Astrocyte (in vitro differentiated cells and primary cell): ENCODE measurements at regions not wholly inside any gene's neighbourhood (a gene's known extent, or its start where the extent isn't known, plus 50 kb on each side); places are given as distances from the start of the nearest gene placed in this dataset.

ENCODE experiments used
- DNase-seq: peaks from one replicate; pipeline ENCODE4 v3.0.0-alpha.2; 2010; ENCODE audit warnings: low read depth
- FAIRE-seq: peaks from 2 replicates; lab custom pipeline; 2011; peaks lifted over from hg19 to GRCh38; lab: Jason Lieb, UNC
- H2AFZ ChIP-seq: 2 replicates; pipeline ENCODE4 v1.6.0; 2012; ENCODE audit warnings: low read depth, low read length, inconsistent platforms
- H3K27ac ChIP-seq: 2 replicates; pipeline ENCODE4 v1.5.1; 2011; ENCODE audit warnings: low read depth, low read length, inconsistent platforms
- H3K27me3 ChIP-seq: 2 replicates; pipeline ENCODE4 v1.6.0; 2011; ENCODE audit warnings: low read length, inconsistent platforms; ENCODE audit not compliant: insufficient read depth
- H3K36me3 ChIP-seq: 2 replicates; pipeline ENCODE4 v1.5.1; 2011; ENCODE audit warnings: low read length, inconsistent platforms; ENCODE audit not compliant: insufficient read depth
- H3K4me1 ChIP-seq: 2 replicates; pipeline ENCODE4 v1.5.1; 2011; ENCODE audit warnings: low read length, inconsistent platforms; ENCODE audit not compliant: insufficient read depth
- H3K4me2 ChIP-seq: 2 replicates; pipeline ENCODE4 v1.6.0; 2012; ENCODE audit warnings: low read length, inconsistent platforms
- H3K4me3 ChIP-seq: 2 replicates; pipeline ENCODE4 v1.5.1; 2011; ENCODE audit warnings: low read depth, mild to moderate bottlenecking, low read length, inconsistent platforms; ENCODE audit not compliant: insufficient read depth
- H3K79me2 ChIP-seq: 2 replicates; pipeline ENCODE4 v1.6.0; 2012; ENCODE audit warnings: mild to moderate bottlenecking, low read length, inconsistent platforms; ENCODE audit not compliant: insufficient read depth
- H3K9ac ChIP-seq: 2 replicates; pipeline ENCODE4 v1.6.0; 2012; ENCODE audit warnings: mild to moderate bottlenecking, low read length, inconsistent platforms
- H3K9me3 ChIP-seq: 2 replicates; pipeline ENCODE4 v1.5.1; 2012; ENCODE audit warnings: low read depth, mild to moderate bottlenecking, low read length, inconsistent platforms; ENCODE audit not compliant: insufficient read depth
- H4K20me1 ChIP-seq: 2 replicates; pipeline ENCODE4 v1.6.0; 2012; ENCODE audit warnings: low read length, inconsistent platforms; ENCODE audit not compliant: insufficient read depth
- H3K27ac Mint-ChIP-seq: one replicate; pipeline ENCODE4 v1.8.0; 2021; ENCODE audit warnings: mild to moderate bottlenecking, mixed read lengths; ENCODE audit not compliant: unreplicated experiment
- H3K27me3 Mint-ChIP-seq: one replicate; pipeline ENCODE4 v1.8.0; 2021; ENCODE audit warnings: low read depth, mixed read lengths; ENCODE audit not compliant: unreplicated experiment
- H3K36me3 Mint-ChIP-seq: one replicate; pipeline ENCODE4 v1.8.0; 2021; ENCODE audit warnings: low read depth, mixed read lengths; ENCODE audit not compliant: unreplicated experiment
- H3K4me1 Mint-ChIP-seq: one replicate; pipeline ENCODE4 v1.8.0; 2021; ENCODE audit warnings: low read depth, mixed read lengths; ENCODE audit not compliant: unreplicated experiment
- H3K4me3 Mint-ChIP-seq: one replicate; pipeline ENCODE4 v1.8.0; 2021; ENCODE audit warnings: mild to moderate bottlenecking, moderate library complexity, mixed read lengths; ENCODE audit not compliant: unreplicated experiment
- H3K9me3 Mint-ChIP-seq: one replicate; pipeline ENCODE4 v1.8.0; 2021; ENCODE audit warnings: mild to moderate bottlenecking, mixed read lengths; ENCODE audit not compliant: unreplicated experiment
- EZH2 ChIP-seq: IDR thresholded peaks from 2 replicates; pipeline ENCODE4 v1.6.1; 2012; ENCODE audit warnings: mild to moderate bottlenecking, low read length, inconsistent platforms; ENCODE audit not compliant: insufficient read depth
- TF ChIP-seq, protein P1 (sequence below): IDR thresholded peaks from 2 replicates; pipeline ENCODE4 v1.5.1; 2011; ENCODE audit warnings: low read depth, mild to moderate bottlenecking, inconsistent platforms, low read length, moderate library complexity; ENCODE audit not compliant: insufficient read depth

DNA sequence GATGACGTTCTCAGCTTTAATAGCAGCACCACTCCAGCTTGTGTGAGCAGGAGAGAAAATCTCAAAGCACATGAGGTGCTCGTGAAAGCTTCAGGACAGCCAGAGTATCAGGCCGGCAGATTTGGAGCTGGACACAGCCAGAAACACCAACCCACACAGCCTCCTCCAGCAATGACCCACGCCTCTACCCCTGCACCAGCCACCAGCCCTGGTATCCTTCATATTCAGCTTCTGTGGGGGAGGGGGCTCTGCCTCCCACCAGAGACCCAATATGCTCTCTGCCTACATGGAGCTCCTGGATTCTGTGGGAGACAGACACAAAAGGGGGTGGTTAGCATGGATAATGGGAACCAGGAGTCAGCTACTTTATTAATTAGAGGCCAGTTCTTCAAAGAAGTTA is 133.6 kb upstream of the FMN2 start:
- Histone ChIP-seq H2AFZ (no peak overlapping the region), H3K4me3 (no peak overlapping the region), H3K4me2 (no peak overlapping the region), H3K9ac (no peak overlapping the region), H3K36me3 (no peaks in the 10 kb centered on the region), H3K27me3 (peaks cover 5% of the 10 kb centered on the region), H3K27ac (no peak overlapping the region), H3K9me3 (no peaks in the 10 kb centered on the region), H4K20me1 (no peaks in the 10 kb centered on the region), H3K79me2 (no peaks in the 10 kb centered on the region), H3K4me1 (no peaks in the 10 kb centered on the region)
- DNase-seq = no peak
- H3K36me3 Mint-ChIP-seq = no peaks in the 10 kb centered on the region
- H3K4me1 Mint-ChIP-seq = no peaks in the 10 kb centered on the region
- H3K4me3 Mint-ChIP-seq = no peak overlapping the region
- TF ChIP-seq, protein P1, sequence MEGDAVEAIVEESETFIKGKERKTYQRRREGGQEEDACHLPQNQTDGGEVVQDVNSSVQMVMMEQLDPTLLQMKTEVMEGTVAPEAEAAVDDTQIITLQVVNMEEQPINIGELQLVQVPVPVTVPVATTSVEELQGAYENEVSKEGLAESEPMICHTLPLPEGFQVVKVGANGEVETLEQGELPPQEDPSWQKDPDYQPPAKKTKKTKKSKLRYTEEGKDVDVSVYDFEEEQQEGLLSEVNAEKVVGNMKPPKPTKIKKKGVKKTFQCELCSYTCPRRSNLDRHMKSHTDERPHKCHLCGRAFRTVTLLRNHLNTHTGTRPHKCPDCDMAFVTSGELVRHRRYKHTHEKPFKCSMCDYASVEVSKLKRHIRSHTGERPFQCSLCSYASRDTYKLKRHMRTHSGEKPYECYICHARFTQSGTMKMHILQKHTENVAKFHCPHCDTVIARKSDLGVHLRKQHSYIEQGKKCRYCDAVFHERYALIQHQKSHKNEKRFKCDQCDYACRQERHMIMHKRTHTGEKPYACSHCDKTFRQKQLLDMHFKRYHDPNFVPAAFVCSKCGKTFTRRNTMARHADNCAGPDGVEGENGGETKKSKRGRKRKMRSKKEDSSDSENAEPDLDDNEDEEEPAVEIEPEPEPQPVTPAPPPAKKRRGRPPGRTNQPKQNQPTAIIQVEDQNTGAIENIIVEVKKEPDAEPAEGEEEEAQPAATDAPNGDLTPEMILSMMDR = no peak
- no peak overlapping the region for H3K27ac Mint-ChIP-seq
- H3K27me3 Mint-ChIP-seq = peaks cover 10% of the 10 kb centered on the region
- FAIRE-seq = no peak
- H3K9me3 Mint-ChIP-seq = peaks cover 2% of the 10 kb centered on the region

- no peak for TF ChIP-seq EZH2
- TF ChIP-seq, protein P1 = no peak
- H3K36me3 ChIP-seq = no peaks in the 10 kb centered on the region
- H3K4me2 ChIP-seq = no peak overlapping the region
- H3K4me3 ChIP-seq = no peak overlapping the region
- H3K27me3 ChIP-seq = peaks cover 5% of the 10 kb centered on the region
- no peaks in the 10 kb centered on the region for H3K79me2 ChIP-seq
- H3K9me3 ChIP-seq = no peaks in the 10 kb centered on the region
- H2AFZ ChIP-seq = no peak overlapping the region
- no peaks in the 10 kb centered on the region for H4K20me1 ChIP-seq
- H3K27ac ChIP-seq = no peak overlapping the region
- Mint-ChIP-seq H3K36me3 (no peaks in the 10 kb centered on the region), H3K27ac (no peak overlapping the region), H3K27me3 (peaks cover 14% of the 10 kb centered on the region), H3K9me3 (peaks cover 4% of the 10 kb centered on the region), H3K4me1 (no peaks in the 10 kb centered on the region), H3K4me3 (no peak overlapping the region)
- no peaks in the 10 kb centered on the region for H3K4me1 ChIP-seq
- H3K9ac ChIP-seq = no peak overlapping the region
- FAIRE-seq = no peak
- DNase-seq = no peak
Measured at GRCh38 chr1:239960366-239960765, 131.3 kb upstream of the FMN2 start.

GRCh38 chr1:239963856-239964255 is 127.8 kb upstream of the FMN2 start:
- no peaks in the 10 kb centered on the region for H3K79me2 ChIP-seq
- H3K4me3 ChIP-seq = no peak overlapping the region
- H3K27me3 Mint-ChIP-seq = peaks cover 14% of the 10 kb centered on the region
- H3K9me3 Mint-ChIP-seq = peaks cover 4% of the 10 kb centered on the region
- H3K27ac Mint-ChIP-seq = no peak overlapping the region
- no peak overlapping the region for H3K9ac ChIP-seq
- H3K4me1 Mint-ChIP-seq = no peaks in the 10 kb centered on the region
- peaks cover 5% of the 10 kb centered on the region for H3K27me3 ChIP-seq
- H3K36me3 Mint-ChIP-seq = no peaks in the 10 kb centered on the region
- H3K36me3 ChIP-seq = no peaks in the 10 kb centered on the region
- TF ChIP-seq, protein P1 = no peak
- no peak for TF ChIP-seq EZH2
- no peak overlapping the region for H2AFZ ChIP-seq
- FAIRE-seq (no peak), DNase-seq (no peak)
- no peaks in the 10 kb centered on the region for H4K20me1 ChIP-seq
- H3K4me2 ChIP-seq = no peak overlapping the region
- H3K4me1 ChIP-seq = no peaks in the 10 kb centered on the region
- no peak overlapping the region for H3K27ac ChIP-seq
- no peaks in the 10 kb centered on the region for H3K9me3 ChIP-seq
- H3K4me3 Mint-ChIP-seq = no peak overlapping the region
